ENCODE measurements at regions not wholly inside any gene's neighbourhood (a gene's known extent, or its start where the extent isn't known, plus 50 kb on each side); places are given as distances from the start of the nearest gene placed in this dataset.

DNA sequence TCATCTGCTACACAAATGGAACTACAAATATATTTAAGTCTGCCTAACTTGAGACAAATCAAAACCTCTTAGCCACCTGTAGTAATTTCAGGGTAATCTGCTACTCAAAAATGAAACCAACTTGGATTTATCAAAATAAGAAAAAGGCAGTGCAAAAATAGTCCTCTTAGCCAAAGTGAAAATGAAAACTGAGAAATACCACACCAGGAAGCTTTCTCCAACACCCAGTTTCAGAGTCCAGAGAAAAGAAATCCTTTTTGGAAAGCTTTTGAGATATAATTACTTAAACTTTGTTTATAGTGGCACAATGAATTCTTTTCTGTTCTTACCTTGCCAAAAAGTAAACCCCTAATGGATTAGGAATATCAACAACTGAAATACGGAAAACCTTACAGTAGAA, 990.4 kb downstream of the EFNA5 start:
- Mint-ChIP-seq H3K4me1 (ENCODE audit: unreplicated experiment) (no peaks in the 10 kb centered on the region), H3K27ac (ENCODE audit: unreplicated experiment) (no peak overlapping the region)

DNA sequence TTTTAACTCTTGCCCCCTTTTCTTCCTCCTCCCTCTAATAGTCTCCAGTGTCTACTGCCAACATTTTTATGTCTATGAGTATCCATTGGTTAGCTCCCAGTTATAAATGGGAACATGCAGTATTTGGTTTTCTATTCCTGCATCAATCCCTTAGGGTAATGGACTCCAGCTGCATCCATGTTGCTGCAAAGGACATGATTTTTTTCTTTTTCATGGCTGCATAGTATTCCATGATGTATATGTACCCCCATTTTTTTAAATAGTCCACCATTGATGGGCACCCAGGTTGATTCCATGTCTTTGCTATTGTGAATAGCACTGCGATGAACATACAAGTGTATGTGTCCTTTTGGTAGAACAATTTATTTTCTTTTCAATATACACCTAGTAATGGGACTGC, 993.7 kb downstream of the EFNA5 start:
- no peaks in the 10 kb centered on the region for H3K9me3 Mint-ChIP-seq (ENCODE audit: unreplicated experiment)
- DNase-seq (ENCODE audit: low spot score), result no peak
- no peaks in the 10 kb centered on the region for H3K4me1 Mint-ChIP-seq (ENCODE audit: unreplicated experiment)
- H3K27me3 Mint-ChIP-seq (ENCODE audit: unreplicated experiment), result peaks cover 2% of the 10 kb centered on the region
- H3K36me3 Mint-ChIP-seq (ENCODE audit: low read depth, unreplicated experiment), result no peaks in the 10 kb centered on the region
- H3K4me3 Mint-ChIP-seq (ENCODE audit: unreplicated experiment), result no peak overlapping the region
- TF ChIP-seq, protein P1, sequence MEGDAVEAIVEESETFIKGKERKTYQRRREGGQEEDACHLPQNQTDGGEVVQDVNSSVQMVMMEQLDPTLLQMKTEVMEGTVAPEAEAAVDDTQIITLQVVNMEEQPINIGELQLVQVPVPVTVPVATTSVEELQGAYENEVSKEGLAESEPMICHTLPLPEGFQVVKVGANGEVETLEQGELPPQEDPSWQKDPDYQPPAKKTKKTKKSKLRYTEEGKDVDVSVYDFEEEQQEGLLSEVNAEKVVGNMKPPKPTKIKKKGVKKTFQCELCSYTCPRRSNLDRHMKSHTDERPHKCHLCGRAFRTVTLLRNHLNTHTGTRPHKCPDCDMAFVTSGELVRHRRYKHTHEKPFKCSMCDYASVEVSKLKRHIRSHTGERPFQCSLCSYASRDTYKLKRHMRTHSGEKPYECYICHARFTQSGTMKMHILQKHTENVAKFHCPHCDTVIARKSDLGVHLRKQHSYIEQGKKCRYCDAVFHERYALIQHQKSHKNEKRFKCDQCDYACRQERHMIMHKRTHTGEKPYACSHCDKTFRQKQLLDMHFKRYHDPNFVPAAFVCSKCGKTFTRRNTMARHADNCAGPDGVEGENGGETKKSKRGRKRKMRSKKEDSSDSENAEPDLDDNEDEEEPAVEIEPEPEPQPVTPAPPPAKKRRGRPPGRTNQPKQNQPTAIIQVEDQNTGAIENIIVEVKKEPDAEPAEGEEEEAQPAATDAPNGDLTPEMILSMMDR (IDR thresholded peaks at IDR 0.05; ENCODE audit: unreplicated experiment), result no peak
- no peak overlapping the region for H3K27ac Mint-ChIP-seq (ENCODE audit: unreplicated experiment)

More for the DNA sequence above, 990.4 kb downstream of the EFNA5 start:
- Mint-ChIP-seq H3K27me3 (ENCODE audit: unreplicated experiment) (peaks cover 2% of the 10 kb centered on the region), H3K4me3 (ENCODE audit: unreplicated experiment) (no peak overlapping the region), H3K9me3 (ENCODE audit: unreplicated experiment) (no peaks in the 10 kb centered on the region), H3K36me3 (ENCODE audit: low read depth, unreplicated experiment) (no peaks in the 10 kb centered on the region)
- TF ChIP-seq, protein P1 (IDR thresholded peaks at IDR 0.05; ENCODE audit: unreplicated experiment), result no peak
- no peak for DNase-seq (ENCODE audit: low spot score)

DNA sequence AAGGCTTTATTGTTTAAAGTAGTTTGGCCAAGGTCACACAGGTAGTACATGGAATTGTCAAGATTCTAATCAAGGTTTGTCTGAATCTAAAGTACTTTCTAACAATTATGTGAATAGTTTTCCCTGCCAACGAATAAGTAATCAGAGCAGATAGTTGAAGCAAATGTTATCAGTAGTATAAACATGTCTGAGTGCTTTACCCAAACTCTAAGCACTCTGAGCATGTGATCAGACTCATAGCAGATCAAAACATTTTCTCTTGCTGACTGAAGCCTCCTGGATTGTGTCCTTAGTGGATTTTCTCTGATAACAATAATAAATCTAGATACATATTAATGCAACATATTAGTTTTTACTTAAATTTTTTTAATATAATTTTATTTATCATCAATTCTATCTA, 995.0 kb downstream of the EFNA5 start:
- H3K27me3 Mint-ChIP-seq (ENCODE audit: unreplicated experiment), result peaks cover 2% of the 10 kb centered on the region
- H3K9me3 Mint-ChIP-seq (ENCODE audit: unreplicated experiment), result no peaks in the 10 kb centered on the region
- no peak overlapping the region for H3K4me3 Mint-ChIP-seq (ENCODE audit: unreplicated experiment)
- DNase-seq (ENCODE audit: low spot score), result no peak
- no peaks in the 10 kb centered on the region for H3K4me1 Mint-ChIP-seq (ENCODE audit: unreplicated experiment)
- TF ChIP-seq, protein P1 (IDR thresholded peaks at IDR 0.05; ENCODE audit: unreplicated experiment), result no peak
- H3K36me3 Mint-ChIP-seq (ENCODE audit: low read depth, unreplicated experiment), result no peaks in the 10 kb centered on the region
- H3K27ac Mint-ChIP-seq (ENCODE audit: unreplicated experiment), result no peak overlapping the region

DNA sequence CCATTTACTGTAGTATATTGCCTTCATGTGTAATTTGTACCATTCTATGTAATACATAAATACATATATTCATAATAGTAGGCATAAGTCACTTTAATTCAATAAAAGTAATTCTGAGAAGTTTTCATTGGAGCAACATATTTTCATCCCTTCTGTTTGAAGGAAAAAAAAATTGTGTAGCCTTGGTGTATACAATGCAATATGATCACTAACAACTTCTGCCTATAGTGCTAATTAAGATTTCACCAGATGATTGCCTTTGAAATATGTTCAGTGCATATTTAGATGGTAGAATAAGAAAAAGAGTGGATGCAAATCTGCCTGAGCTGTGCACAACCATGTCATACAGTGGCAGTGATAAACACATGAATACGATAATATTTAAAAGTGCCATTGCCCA, 996.8 kb downstream of the EFNA5 start:
- no peak overlapping the region for H3K27ac Mint-ChIP-seq (ENCODE audit: unreplicated experiment)
- H3K36me3 Mint-ChIP-seq (ENCODE audit: low read depth, unreplicated experiment), result no peaks in the 10 kb centered on the region
- H3K9me3 Mint-ChIP-seq (ENCODE audit: unreplicated experiment), result no peaks in the 10 kb centered on the region
- no peak overlapping the region for H3K4me3 Mint-ChIP-seq (ENCODE audit: unreplicated experiment)
- H3K4me1 Mint-ChIP-seq (ENCODE audit: unreplicated experiment), result no peaks in the 10 kb centered on the region
- TF ChIP-seq, protein P1 (IDR thresholded peaks at IDR 0.05; ENCODE audit: unreplicated experiment), result no peak
- no peak for DNase-seq (ENCODE audit: low spot score)
- peaks cover 2% of the 10 kb centered on the region for H3K27me3 Mint-ChIP-seq (ENCODE audit: unreplicated experiment)

DNA sequence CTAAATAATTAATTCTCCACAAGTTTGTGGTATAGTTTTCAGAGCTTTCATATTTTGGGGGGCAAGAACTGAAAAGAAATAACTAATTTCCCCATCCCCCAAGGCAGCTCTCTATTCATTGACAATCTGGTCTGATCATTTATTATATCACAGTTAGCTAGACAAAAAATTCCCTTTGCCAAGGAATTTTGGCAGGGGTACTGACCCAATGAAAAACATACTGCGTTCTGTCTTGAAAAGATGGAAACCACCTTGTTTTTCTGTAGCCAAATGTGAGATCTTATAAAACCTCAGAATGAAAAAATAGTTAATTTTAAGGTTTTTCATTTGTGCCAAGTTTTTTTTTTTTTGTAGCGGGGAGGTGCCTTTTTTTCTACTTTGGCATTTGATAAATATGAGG, 1008.9 kb downstream of the EFNA5 start:
- Mint-ChIP-seq H3K4me3 (ENCODE audit: unreplicated experiment) (no peak overlapping the region), H3K9me3 (ENCODE audit: unreplicated experiment) (no peaks in the 10 kb centered on the region), H3K4me1 (ENCODE audit: unreplicated experiment) (peaks cover 3% of the 10 kb centered on the region), H3K27ac (ENCODE audit: unreplicated experiment) (no peak overlapping the region), H3K36me3 (ENCODE audit: low read depth, unreplicated experiment) (no peaks in the 10 kb centered on the region), H3K27me3 (ENCODE audit: unreplicated experiment) (no peaks in the 10 kb centered on the region)
- TF ChIP-seq, protein P1 (IDR thresholded peaks at IDR 0.05; ENCODE audit: unreplicated experiment), result no peak
- DNase-seq (ENCODE audit: low spot score), result no peak

Measured in endothelial cell (in vitro differentiated cells).